Hepatocyte (in vitro differentiated cells): ENCODE measurements at regions not wholly inside any gene's neighbourhood (a gene's known extent, or its start where the extent isn't known, plus 50 kb on each side); places are given as distances from the start of the nearest gene placed in this dataset.

Source experiments
- CTCF ChIP-seq: fragments of 200-600 bp; sonication (generic); IDR thresholded peaks from 2 replicates; pipeline ENCODE4 v1.5.1; 2016; ENCODE audit warnings: antibody characterized with exemption, mild to moderate bottlenecking; ENCODE audit not compliant: poor library complexity
- EZH2 ChIP-seq: fragments of 200-600 bp; sonication (generic); IDR thresholded peaks from 2 replicates; pipeline ENCODE4 v1.6.1; 2016; ENCODE audit warnings: antibody characterized with exemption, mild to moderate bottlenecking, borderline replicate concordance

DNA sequence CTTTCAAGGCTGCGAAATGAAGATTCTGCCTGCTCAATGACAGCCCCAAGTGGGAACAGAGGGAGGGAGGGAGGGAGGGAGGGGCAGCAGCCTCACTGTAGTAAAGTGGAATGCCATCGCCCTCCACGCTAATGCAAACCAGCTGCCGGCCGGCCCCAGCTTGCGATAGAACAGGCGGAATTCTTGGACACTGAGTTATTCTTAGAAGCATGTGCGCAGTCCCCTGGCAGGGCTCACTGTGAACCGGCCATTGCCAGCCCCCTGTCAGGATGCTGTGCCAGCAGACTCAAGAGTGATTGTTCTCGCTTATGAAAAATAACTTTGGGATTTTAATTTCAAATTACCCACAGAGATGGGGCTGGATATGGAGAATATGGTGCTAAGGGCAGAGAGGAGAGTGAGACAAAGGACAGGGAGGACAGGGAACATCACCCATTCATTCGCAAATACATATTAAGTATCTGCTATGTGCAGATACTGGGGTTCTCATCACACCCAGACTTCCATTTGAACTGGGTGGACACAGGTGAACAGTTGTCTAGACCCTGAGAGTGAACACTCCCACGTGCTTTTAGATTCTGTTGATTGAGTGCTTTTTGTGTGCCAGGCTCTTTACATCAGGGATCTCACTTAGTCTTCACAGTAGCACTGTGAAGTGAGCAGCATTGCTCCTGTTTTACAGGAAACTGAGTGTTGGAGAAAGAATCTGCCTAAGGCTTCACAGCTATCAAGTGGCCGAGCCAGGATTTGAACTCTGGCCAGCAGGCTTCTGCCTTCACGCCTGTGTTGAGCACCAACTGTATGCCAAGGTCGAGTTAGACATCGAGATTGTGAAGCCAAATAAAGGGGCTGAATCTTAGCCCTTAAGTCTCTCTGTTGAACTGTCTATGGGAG, 192.9 kb downstream of the C12orf75 start:
- TF ChIP-seq CTCF = no peak
- TF ChIP-seq EZH2 = no peak
